Hepatocyte (in vitro differentiated cells): ENCODE measurements at regions not wholly inside any gene's neighbourhood (a gene's known extent, or its start where the extent isn't known, plus 50 kb on each side); places are given as distances from the start of the nearest gene placed in this dataset.

ENCODE experiments used
- EZH2 ChIP-seq: fragments of 200-600 bp; sonication (generic); IDR thresholded peaks from 2 replicates; pipeline ENCODE4 v1.6.1; 2016; ENCODE audit warnings: antibody characterized with exemption, mild to moderate bottlenecking, borderline replicate concordance
- TF ChIP-seq, protein P1 (sequence below): fragments of 200-600 bp; sonication (generic); IDR thresholded peaks from 2 replicates; pipeline ENCODE4 v1.5.1; 2016; ENCODE audit warnings: antibody characterized with exemption, mild to moderate bottlenecking; ENCODE audit not compliant: poor library complexity

DNA sequence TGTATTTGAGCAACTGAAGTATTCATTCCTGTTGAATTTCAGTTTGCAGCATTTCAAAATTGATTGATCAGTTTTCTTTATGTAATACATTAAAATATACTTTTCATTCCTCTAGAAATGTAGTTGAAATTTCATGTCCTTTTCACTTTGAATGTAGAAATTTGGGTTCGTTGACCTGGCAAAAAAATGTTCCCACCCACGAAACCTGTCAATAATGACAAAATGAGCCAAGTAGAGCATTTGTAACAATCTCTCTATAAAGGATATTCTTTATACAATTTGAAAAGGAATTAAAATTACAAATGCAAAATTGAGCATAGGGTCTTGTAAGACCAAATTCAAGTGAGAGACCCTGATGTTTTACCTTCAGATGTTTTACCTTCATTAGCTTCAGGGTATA, 283.9 kb downstream of the ANKRD50 start:
- TF ChIP-seq, protein P1, sequence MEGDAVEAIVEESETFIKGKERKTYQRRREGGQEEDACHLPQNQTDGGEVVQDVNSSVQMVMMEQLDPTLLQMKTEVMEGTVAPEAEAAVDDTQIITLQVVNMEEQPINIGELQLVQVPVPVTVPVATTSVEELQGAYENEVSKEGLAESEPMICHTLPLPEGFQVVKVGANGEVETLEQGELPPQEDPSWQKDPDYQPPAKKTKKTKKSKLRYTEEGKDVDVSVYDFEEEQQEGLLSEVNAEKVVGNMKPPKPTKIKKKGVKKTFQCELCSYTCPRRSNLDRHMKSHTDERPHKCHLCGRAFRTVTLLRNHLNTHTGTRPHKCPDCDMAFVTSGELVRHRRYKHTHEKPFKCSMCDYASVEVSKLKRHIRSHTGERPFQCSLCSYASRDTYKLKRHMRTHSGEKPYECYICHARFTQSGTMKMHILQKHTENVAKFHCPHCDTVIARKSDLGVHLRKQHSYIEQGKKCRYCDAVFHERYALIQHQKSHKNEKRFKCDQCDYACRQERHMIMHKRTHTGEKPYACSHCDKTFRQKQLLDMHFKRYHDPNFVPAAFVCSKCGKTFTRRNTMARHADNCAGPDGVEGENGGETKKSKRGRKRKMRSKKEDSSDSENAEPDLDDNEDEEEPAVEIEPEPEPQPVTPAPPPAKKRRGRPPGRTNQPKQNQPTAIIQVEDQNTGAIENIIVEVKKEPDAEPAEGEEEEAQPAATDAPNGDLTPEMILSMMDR, result no peak
- TF ChIP-seq EZH2, result no peak
